Ammon's horn (tissue), 1 donor: ENCODE measurements at regions not wholly inside any gene's neighbourhood (a gene's known extent, or its start where the extent isn't known, plus 50 kb on each side); places are given as distances from the start of the nearest gene placed in this dataset.
"Not testable (repeated sequence)": the region's sequence is repeated elsewhere in the genome, so short reads cannot be mapped to it uniquely, and the experiment has no call there.

Experiments used
- DNase-seq: peaks from one replicate; pipeline ENCODE4 v3.0.0-alpha.2; 2016; ENCODE audit warnings: low spot score

DNA sequence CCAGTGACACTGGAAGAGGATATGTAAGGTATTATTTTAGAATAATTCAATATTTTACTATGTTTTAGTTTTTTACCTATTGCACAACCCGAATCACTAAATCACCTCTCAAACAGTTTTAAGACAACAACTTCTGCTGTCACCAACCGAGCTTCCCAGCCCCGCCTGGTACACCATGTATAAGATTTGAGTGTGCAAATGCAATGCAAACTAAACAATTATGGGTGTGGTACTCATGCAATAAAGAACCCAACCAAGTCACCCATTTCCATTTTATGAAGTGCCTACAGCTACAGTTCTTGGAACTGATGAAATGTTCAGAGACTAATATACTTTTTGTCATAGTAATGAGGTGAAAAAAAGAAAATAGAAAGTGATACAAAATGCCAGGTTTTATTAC, 256.2 kb downstream of the TAFA4 start:
- no peak for DNase-seq

GRCh38 chr3:68667346-68667745, 265.0 kb downstream of the TAFA4 start:
- DNase-seq = no peak

DNA sequence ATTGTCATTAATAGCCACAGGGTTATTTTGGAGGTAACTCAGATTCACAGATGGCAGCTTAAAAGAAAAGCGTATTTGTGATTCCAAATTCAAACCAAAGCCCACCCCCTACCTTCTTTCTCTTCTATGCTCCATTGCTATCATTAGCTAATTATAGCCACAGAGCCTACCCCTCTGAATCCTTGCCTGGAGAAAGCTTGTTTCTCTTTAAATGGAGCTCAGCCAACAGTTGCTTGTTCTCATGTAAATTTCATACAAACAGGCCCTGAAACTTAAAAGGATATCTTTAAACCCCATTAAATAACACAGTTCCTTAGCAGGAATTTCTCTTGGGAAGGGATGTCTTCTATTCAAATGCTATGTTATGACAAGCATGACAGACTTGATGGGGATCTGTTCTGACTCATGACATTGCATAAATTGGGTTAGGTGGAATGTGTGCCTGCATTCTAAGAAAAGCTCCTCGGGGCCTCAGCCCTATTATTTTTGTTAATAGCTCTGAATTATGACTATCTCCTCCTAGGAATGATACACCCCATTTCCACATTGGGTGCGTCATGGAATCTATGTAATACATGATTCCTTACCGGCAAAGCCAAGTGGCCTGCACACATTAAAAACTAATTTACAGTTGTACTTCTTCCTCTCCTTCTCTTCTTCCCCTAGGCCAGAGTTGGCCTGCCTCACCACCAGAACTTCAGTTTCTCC, 265.8 kb downstream of the TAFA4 start:
- no peak for DNase-seq

- no peak for DNase-seq
Measured at GRCh38 chr3:68664276-68664675, 268.1 kb downstream of the TAFA4 start.

DNA sequence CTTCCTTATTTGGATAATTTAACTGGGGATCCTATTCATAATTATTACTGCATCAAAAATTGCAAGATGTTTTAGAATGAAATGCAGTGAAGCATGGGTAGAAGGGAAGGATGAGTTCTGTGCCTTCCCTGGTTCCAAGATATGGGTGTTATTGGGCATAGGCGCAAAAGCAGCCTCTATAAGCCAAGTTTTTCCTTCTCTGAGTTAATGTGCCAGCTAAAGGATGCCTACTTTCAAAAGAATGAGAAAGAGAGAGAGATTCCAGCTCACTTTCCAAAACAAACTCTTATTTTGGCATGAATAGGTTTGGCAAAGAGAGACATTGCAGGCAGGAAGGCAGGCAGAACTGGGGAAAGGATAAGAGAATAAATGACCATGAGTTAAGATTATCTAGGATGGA, 270.2 kb downstream of the TAFA4 start:
- no peak for DNase-seq

- not testable (repeated sequence) for DNase-seq
Measured at GRCh38 chr3:68650657-68651056, 281.7 kb downstream of the TAFA4 start.

- no peak for DNase-seq
Measured at GRCh38 chr3:68648494-68648893, 283.9 kb downstream of the TAFA4 start.

DNA sequence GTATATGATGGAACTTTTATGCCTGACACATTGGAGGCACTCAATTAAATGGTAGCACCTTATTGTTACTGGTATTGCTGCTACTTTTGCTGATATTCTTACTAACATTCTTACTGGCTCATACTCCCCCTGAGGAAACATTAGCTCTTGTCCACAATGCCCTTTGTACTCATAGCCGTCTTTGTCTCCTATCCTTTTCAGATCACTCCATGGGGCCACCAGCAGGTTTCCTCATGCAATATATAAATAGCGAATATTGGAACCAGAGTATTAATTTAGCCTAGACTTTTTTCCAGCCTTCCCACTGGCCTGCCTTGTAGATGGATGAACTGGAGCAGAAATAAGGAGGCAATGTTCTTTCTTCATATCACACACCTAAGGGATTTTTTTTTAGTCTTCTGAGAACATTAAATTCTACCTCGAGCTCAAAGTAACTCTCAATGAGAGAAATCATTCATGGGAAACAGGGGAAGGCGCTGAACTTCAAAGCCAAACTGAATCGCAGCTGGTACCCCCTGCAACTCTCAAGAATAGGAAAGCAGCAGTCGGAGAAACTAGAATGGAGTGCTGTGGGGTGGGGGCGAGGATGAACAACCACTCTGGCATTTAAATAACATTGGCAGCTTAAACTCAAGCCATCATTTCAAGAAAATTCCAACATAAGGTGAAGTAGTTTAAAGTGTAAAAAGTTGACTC, 300.3 kb downstream of the TAFA4 start:
- no peak for DNase-seq

GRCh38 chr3:68620211-68620610, 312.1 kb downstream of the TAFA4 start:
- DNase-seq = no peak

- no peak for DNase-seq
Measured at GRCh38 chr3:68614087-68614486, 318.3 kb downstream of the TAFA4 start.

GRCh38 chr3:68571321-68571720, 361.0 kb downstream of the TAFA4 start:
- DNase-seq = no peak

DNA sequence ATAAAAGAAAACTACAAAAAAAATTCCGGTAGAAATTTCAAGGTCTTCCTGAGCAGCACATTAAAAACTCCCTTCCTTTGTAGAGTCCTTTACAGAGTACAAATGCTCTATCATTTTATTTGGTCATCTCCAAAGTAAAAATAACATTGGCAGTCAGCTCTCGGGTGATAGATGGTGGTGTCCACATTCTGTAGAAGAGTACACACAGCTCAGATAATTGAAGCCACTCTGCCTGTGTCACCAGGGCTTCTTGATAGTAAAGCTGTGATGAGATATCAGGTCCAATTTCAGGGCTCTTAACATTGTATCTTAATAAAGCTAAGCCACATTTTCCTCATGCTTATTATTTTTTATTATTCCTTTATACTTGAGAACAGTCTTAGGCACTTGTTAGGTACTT, 371.6 kb downstream of the TAFA4 start:
- DNase-seq = no peak

DNA sequence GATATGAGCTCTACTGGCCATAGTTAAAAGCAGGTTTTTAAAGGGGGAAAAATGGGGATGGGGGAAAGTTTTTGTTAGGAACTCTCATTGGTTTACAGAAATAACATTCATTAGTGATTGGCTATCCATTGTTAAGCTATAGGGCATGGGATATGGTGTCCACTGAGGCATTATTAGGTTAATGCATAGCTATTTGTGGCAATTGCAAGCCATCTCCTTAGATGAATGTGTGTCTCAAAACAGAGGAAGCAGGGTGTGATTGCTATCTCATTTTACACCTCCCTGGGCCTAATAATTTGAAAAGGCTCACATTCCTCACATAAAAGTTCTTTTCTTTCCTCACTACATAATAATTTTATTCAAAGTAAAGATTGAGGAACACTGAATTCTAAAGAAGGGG, 396.6 kb downstream of the TAFA4 start:
- no peak for DNase-seq

- DNase-seq = no peak
Measured at GRCh38 chr3:68523330-68523729, 409.0 kb downstream of the TAFA4 start.

- DNase-seq = no peak
Measured at GRCh38 chr3:68515237-68515636, 417.1 kb downstream of the TAFA4 start.

DNA sequence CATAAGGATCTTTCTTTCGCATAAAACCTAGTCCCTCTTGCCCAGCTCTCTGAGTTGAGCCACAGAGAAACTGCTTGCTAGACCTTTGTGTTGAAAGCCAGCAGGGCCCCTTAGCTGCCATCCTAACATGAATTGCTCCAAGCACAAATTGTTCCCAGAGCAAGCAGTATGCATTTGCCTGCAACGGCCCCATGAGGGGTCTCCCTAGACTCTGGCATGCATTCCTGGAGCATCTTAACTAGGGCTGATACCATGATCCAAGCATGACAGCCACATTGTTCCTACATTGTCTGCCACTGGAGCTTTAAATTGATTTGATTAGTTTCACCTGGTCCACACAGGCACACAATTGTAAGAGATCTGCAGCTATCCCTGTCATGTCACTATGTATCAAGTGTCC, 428.1 kb downstream of the TAFA4 start:
- DNase-seq = no peak

GRCh38 chr3:68485845-68486244, 446.5 kb downstream of the TAFA4 start:
- DNase-seq = not testable (repeated sequence)

DNA sequence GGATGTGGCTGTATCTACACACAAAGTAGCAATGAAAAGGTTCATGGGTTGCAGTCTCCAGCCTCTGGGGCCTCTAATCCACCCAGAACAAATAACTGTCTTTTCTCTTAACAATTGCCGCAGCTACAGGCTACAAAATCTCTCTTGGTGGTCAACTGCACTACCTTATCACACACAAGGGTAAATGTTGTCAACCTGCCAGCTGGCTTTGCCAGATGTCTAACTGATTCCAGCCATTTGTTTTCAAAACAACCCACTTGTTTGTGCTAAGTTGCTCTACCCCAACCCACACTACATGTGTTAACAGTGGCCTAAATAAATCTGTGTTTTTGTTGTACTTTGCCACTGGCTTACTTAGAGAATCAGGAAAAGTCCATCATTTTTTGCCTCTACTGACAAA, 447.3 kb downstream of the TAFA4 start:
- DNase-seq = no peak

DNA sequence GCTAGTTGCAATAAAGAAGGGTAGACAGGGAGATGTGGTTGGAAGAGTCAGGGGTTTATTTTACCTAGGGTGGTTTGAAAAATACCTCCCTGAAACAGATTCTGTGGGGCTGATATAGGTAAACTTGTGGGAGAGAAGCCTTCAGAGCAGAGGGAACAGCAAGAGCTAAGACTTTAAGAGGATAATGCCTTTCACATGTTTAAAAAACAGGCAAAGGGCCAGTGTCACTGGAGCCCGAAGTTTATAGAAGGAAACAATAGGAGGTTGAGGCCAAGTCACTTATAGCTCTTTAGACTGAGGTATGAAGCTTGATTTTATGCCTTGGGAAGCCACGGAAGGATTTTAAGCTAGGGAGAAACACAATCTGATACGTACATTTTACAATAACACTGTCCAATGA, 448.7 kb downstream of the TAFA4 start:
- DNase-seq = no peak

DNA sequence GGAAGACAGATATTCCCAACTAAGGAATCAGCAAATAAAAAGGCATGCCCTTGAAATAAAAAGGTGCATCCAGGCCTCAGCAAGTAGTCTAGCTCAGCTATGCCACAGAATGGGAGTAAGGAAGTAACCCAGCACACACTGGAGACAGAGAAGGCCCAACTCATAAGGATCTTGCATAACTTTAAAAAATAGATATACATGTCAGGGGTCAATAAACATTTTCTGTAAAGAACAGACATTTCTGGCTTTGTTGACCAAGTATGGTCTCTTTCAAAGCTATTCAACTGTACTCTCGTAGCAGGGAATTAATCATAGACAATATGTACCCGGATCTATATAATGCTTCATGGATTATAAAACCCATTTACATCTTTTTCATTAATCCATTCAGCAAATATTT, 449.3 kb downstream of the TAFA4 start:
- no peak for DNase-seq

DNA sequence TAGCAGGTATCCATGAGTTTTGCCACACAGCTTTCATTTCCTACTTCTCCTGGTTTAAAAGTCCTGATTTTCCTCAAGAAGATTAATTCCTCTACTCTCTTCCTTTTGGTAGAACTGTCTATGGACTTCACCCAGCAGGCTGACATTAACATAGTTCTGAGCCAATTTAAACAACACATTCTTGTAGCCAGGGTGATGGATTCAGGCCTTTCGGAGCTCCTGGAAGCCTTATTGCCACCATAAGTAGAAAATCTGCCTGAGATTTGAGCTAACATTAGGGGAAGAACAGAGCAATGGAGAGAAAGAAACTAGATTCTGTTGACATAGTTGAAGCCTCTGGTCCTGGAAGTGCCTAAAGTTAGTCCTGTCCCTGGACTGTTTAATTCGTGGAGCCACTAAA, 449.8 kb downstream of the TAFA4 start:
- DNase-seq = no peak

GRCh38 chr3:68479779-68480178, 452.6 kb downstream of the TAFA4 start:
- no peak for DNase-seq

DNA sequence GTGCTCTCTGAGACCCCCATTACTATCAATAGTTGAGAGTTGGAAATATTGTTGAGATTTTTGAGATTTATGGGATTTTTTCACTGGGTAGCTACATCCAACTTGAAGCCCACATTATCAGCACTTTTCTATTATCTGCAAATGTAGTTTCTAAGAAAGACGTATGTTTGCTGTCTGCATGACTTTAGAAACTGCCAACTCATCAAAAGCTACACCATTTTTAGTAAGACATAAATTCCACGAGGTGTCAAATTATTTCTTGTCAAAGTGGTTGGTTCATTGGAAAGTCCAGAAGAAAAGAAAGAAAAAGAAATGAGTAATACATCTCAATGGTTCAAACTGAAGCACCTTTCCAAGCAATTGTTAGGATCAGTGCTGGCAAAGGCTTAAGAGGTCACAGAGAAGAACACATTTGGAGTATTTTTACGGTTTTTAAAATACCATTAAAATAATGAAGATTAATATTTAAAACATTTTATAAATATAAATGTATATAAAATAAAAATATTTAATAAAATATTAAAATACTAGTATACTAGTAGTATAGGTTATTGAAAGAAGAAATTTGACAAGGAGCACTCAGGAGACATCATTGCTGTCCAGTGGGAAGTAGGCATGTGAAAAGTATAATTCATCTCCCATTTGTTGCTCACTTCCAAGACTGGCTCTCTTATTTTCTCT, 463.5 kb downstream of the TAFA4 start:
- no peak for DNase-seq
